IMR-90 (cell line): ENCODE measurements at regions not wholly inside any gene's neighbourhood (a gene's known extent, or its start where the extent isn't known, plus 50 kb on each side); places are given as distances from the start of the nearest gene placed in this dataset.
A peak's percentile ranks its signal among the peaks of the same experiment; 100 is the strongest.

Experiments
- ATAC-seq: fragments of 200-7000 bp; cut with Tn5 transposase; 2 replicates; pipeline ENCODE4 v1.9.1; 2020; ENCODE audit warnings: low read depth, mild to moderate bottlenecking, moderate library complexity
- BruUV-seq: library from RNA; stranded (reverse); fragments of 400-500 nt; replicated peaks from 2 replicates; lab custom pipeline; 2021; lab: Mats Ljungman, UMichigan
- CTCF ChIA-PET: fragments of 300-600 bp; formaldehyde crosslinking; extraction: SDS; loops from one replicate; lab custom pipeline; 2021; ENCODE audit warnings: antibody characterized with exemption; lab: Yijun Ruan, JAX
- POLR2A ChIA-PET: fragments of 300-600 bp; sonication (Branson Sonifier 250); formaldehyde crosslinking; loops from one replicate; lab custom pipeline; 2022; ENCODE audit warnings: antibody characterized with exemption; ENCODE audit not compliant: unreplicated experiment; lab: Charles Lee
- DNase-seq: peaks from one replicate; pipeline ENCODE4 v3.0.0; 2013
- H2AFZ ChIP-seq: replicated peaks from 2 replicates; pipeline ENCODE3; 2013; ENCODE audit warnings: low read length, mild to moderate bottlenecking; ENCODE audit not compliant: poor library complexity
- H2AK5ac ChIP-seq: 2 replicates; pipeline ENCODE4 v1.6.1; 2013; ENCODE audit warnings: low read depth, low read length, inconsistent platforms
- H2AK9ac ChIP-seq: replicated peaks from 2 replicates; pipeline ENCODE3; 2013; ENCODE audit warnings: mild to moderate bottlenecking, low read depth, low read length, moderate library complexity; ENCODE audit not compliant: poor library complexity
- H2BK120ac ChIP-seq: 2 replicates; pipeline ENCODE4 v1.6.1; 2013; ENCODE audit warnings: low read depth, low read length, inconsistent platforms
- H2BK15ac ChIP-seq: 3 replicates; pipeline ENCODE4 v1.6.1; 2013; ENCODE audit warnings: low read depth, low read length, inconsistent platforms
- H2BK20ac ChIP-seq: 2 replicates; pipeline ENCODE4 v1.6.1; 2013; ENCODE audit warnings: low read depth, mild to moderate bottlenecking, inconsistent platforms, low read length, moderate library complexity
- H2BK5ac ChIP-seq: 2 replicates; pipeline ENCODE4 v1.6.1; 2013; ENCODE audit warnings: mild to moderate bottlenecking, low read depth, low read length, inconsistent platforms; ENCODE audit not compliant: poor library complexity, severe bottlenecking
- H3K14ac ChIP-seq: replicated peaks from 2 replicates; pipeline ENCODE4 v1.6.1; 2013; ENCODE audit warnings: low read depth, low read length, inconsistent platforms
- H3K18ac ChIP-seq: 2 replicates; pipeline ENCODE4 v1.6.1; 2013; ENCODE audit warnings: low read depth, low read length, control low read depth
- H3K23ac ChIP-seq: 2 replicates; pipeline ENCODE4 v1.6.1; 2013; ENCODE audit warnings: low read depth, low read length, inconsistent platforms
- H3K27ac ChIP-seq: 2 replicates; pipeline ENCODE4 v1.5.1; 2013; ENCODE audit warnings: mild to moderate bottlenecking, control low read depth, low read length; ENCODE audit not compliant: insufficient read depth
- H3K27me3 ChIP-seq: 2 replicates; pipeline ENCODE4 v1.6.1; 2013; ENCODE audit warnings: low read length; ENCODE audit not compliant: control insufficient read depth, insufficient read depth
- H3K36me3 ChIP-seq: 2 replicates; pipeline ENCODE4 v1.6.1; 2013; ENCODE audit warnings: low read length, mixed read lengths; ENCODE audit not compliant: control insufficient read depth, insufficient read depth
- H3K4ac ChIP-seq: 2 replicates; pipeline ENCODE4 v1.6.1; 2013; ENCODE audit warnings: low read depth, low read length, inconsistent platforms
- H3K4me1 ChIP-seq: 2 replicates; pipeline ENCODE4 v1.6.1; 2013; ENCODE audit warnings: low read length, mixed read lengths; ENCODE audit not compliant: control insufficient read depth, insufficient read depth
- H3K4me2 ChIP-seq: 2 replicates; pipeline ENCODE4 v1.6.1; 2013; ENCODE audit warnings: low read depth, mild to moderate bottlenecking, control low read depth, low read length, moderate library complexity
- H3K4me3 ChIP-seq: 2 replicates; pipeline ENCODE4 v1.5.1; 2013; ENCODE audit warnings: low read depth, mild to moderate bottlenecking, control low read depth, low read length, moderate library complexity; ENCODE audit not compliant: insufficient read depth
- H3K56ac ChIP-seq: 2 replicates; pipeline ENCODE4 v1.6.1; 2013; ENCODE audit warnings: low read length, inconsistent platforms; ENCODE audit not compliant: insufficient read depth; ENCODE audit errors: extremely low read depth
- H3K79me1 ChIP-seq, 2 experiments: 2 replicates each; pipeline ENCODE4 v1.6.1; 2013; ENCODE audit warnings: low read length in 2 of 2, inconsistent platforms in 1 of 2, low read depth in 1 of 2
- H3K9ac ChIP-seq: 2 replicates; pipeline ENCODE4 v1.6.1; 2013; ENCODE audit warnings: low read depth, low read length, control low read depth
- H3K9me1 ChIP-seq: 2 replicates; pipeline ENCODE4 v1.6.1; 2013; ENCODE audit warnings: low read length, inconsistent platforms; ENCODE audit not compliant: insufficient read depth
- H3K9me3 ChIP-seq: 2 replicates; pipeline ENCODE4 v1.6.1; 2013; ENCODE audit warnings: low read length; ENCODE audit not compliant: control insufficient read depth, insufficient read depth
- H4K20me1 ChIP-seq: 2 replicates; pipeline ENCODE4 v1.6.1; 2013; ENCODE audit warnings: low read length, inconsistent platforms; ENCODE audit not compliant: insufficient read depth
- H4K5ac ChIP-seq: 2 replicates; pipeline ENCODE4 v1.6.1; 2013; ENCODE audit warnings: mild to moderate bottlenecking, low read depth, low read length, control low read depth
- H4K8ac ChIP-seq, 2 experiments: 2 replicates each; pipeline ENCODE4 v1.6.1; 2013; ENCODE audit warnings: low read depth in 2 of 2, low read length in 2 of 2, control low read depth in 1 of 2, inconsistent platforms in 1 of 2
- H4K91ac ChIP-seq: 2 replicates; pipeline ENCODE4 v1.6.1; 2013; ENCODE audit warnings: low read depth, low read length, inconsistent platforms; ENCODE audit not compliant: insufficient read depth
- CTCF ChIP-seq: conservative IDR thresholded peaks from 2 replicates; pipeline ENCODE4 v1.5.1; 2012; ENCODE audit warnings: mild to moderate bottlenecking, low read depth, low read length, improper control_type of control experiment
- MAFK ChIP-seq: IDR thresholded peaks from 2 replicates; pipeline ENCODE4 v1.6.1; 2012; ENCODE audit warnings: low read depth, low read length, improper control_type of control experiment
- MAZ ChIP-seq: IDR thresholded peaks from 2 replicates; pipeline ENCODE4 v1.6.1; 2012; ENCODE audit warnings: low read depth, mild to moderate bottlenecking, low read length, improper control_type of control experiment, moderate library complexity, borderline replicate concordance
- MXI1 ChIP-seq: IDR thresholded peaks from 2 replicates; pipeline ENCODE4 v1.6.1; 2012; ENCODE audit warnings: low read depth, mild to moderate bottlenecking, low read length, moderate library complexity, borderline replicate concordance
- WGBS, 2 experiments: methylation state at CpG; one replicate each; pipeline versions ENCODE4 v1.1.5 to v1.1.7; 2013; ENCODE audit warnings: missing lambda C conversion rate in 2 of 2; ENCODE audit not compliant: insufficient read length in 1 of 2; ENCODE audit errors: extremely low coverage in 2 of 2; 5-methylcytosine and 5-hydroxymethylcytosine counted together
- dilution Hi-C: fragments of 300-500 bp; cut with HindIII; formaldehyde crosslinking; loops from one replicate; pipeline ENCODE4 v1.14.3; 2018; ENCODE audit warnings: low sequenced_read_pairs; ENCODE audit not compliant: unreplicated experiment
- in situ Hi-C: fragments of 300-500 bp; cut with MboI; formaldehyde crosslinking; loops from 3 replicates; pipeline ENCODE4 v1.14.3; 2019; ENCODE audit warnings: low sequenced_read_pairs, inconsistent platforms, mixed read lengths
- intact Hi-C: fragments of 100-400 bp; cut with micrococcal nuclease; formaldehyde crosslinking; loops from 2 replicates; pipeline ENCODE4 v1.10.0; 2022

- no peak overlapping the region for H3K14ac ChIP-seq
- no peak overlapping the region for H2BK120ac ChIP-seq
- no peak overlapping the region for H3K4me2 ChIP-seq
- no peaks in the 10 kb centered on the region for H4K20me1 ChIP-seq
- H2AK5ac ChIP-seq = no peak overlapping the region
- no CpG with 5 or more reads among the region's 1 CpG for WGBS, 2 experiments
- POLR2A ChIA-PET = no interaction called here
- no peak overlapping the region for H2BK5ac ChIP-seq
- no peak overlapping the region for H3K4me3 ChIP-seq
- no peak overlapping the region for H3K56ac ChIP-seq
- H3K27ac ChIP-seq = no peak overlapping the region
- no peaks in the 10 kb centered on the region for H3K4me1 ChIP-seq
- no peak overlapping the region for H3K18ac ChIP-seq
- no peak overlapping the region for H2BK15ac ChIP-seq
- dilution Hi-C loops = loop anchor here (10.0 kb wide), 1 partner anchor 55 kb away; no protein-coding TSS in a partner anchor
- H4K8ac ChIP-seq = no peak overlapping the region
- no peaks in the 10 kb centered on the region for H3K36me3 ChIP-seq
- no peak for DNase-seq
- no peaks in the 10 kb centered on the region for H3K9me3 ChIP-seq
- H3K9me1 ChIP-seq = no peaks in the 10 kb centered on the region
- no peak overlapping the region for H2BK20ac ChIP-seq
- CTCF ChIA-PET = no interaction called here
- no peak overlapping the region for H4K91ac ChIP-seq
- H3K79me1 ChIP-seq = no peaks in the 10 kb centered on the region
- no peak overlapping the region for H2AK9ac ChIP-seq
- H3K9ac ChIP-seq = no peak overlapping the region
- no peak overlapping the region for H3K4ac ChIP-seq
- H3K23ac ChIP-seq = no peak overlapping the region
- TF ChIP-seq CTCF (0 out of 2 replicates have a peak, but pooled peaks have one; percentile 10), MAZ (no peak), MXI1 (no peak), MAFK (no peak)
- intact Hi-C loops = no loop called here
- H4K5ac ChIP-seq = no peak overlapping the region
- in situ Hi-C loops = no loop called here
- H2AFZ ChIP-seq = no peak overlapping the region
- no TSS peak for BruUV-seq
- no peaks in the 10 kb centered on the region for H3K27me3 ChIP-seq
- ATAC-seq = no peak
Measured at GRCh38 chr10:60549686-60550085, 160.0 kb upstream of the ANK3 start.
